ENCODE measurements at regions not wholly inside any gene's neighbourhood (a gene's known extent, or its start where the extent isn't known, plus 50 kb on each side); places are given as distances from the start of the nearest gene placed in this dataset.

GRCh38 chr22:49717322-49717919, 110.3 kb downstream of the BRD1 start:
- in situ Hi-C loops (cut with HindIII; ENCODE audit: low pct_unique_long_range_greater_than_20kb, low sequenced_read_pairs) (no loop called here), intact Hi-C loops (cut with micrococcal nuclease; ENCODE audit: unreplicated experiment) (no loop called here)
- DNase-seq (ENCODE audit: low read depth, low spot score) (no peak), ATAC-seq (no peak)
- POLR2A ChIA-PET: no interaction called here
- no peaks in the 10 kb centered on the region for H3K4me1 ChIP-seq (ENCODE audit: control insufficient read depth, insufficient read depth, low read length)
- H3K27ac ChIP-seq (ENCODE audit: low read length): no peak overlapping the region
- no peaks in the 10 kb centered on the region; the same call in 1 of the 2 replicates for H3K27me3 ChIP-seq (ENCODE audit: control insufficient read depth, insufficient read depth, low read length)
- H3K9me3 ChIP-seq (ENCODE audit: control insufficient read depth, insufficient read depth, low read depth, low read length): no peaks in the 10 kb centered on the region
- no peak overlapping the region for H3K4me3 ChIP-seq (ENCODE audit: low read depth in 2 of 2, low read length in 2 of 2)
- no TSS peak for BruUV-seq (replicated peaks)
- no peaks in the 10 kb centered on the region for H3K36me3 ChIP-seq (ENCODE audit: control insufficient read depth, insufficient read depth, low read length)
- TF ChIP-seq REST (IDR thresholded peaks at IDR 0.05; ENCODE audit: insufficient read depth in 1 of 2, low read depth in 2 of 2, low read length in 1 of 2): no peak
- TF ChIP-seq SIN3A (IDR thresholded peaks at IDR 0.05; ENCODE audit: borderline replicate concordance, insufficient read depth, low read depth, low read length): no peak
- no peak for TF ChIP-seq CTCF (IDR thresholded peaks at IDR 0.05)
- no peak for TF ChIP-seq TCF7L2 (IDR thresholded peaks at IDR 0.05; ENCODE audit: low read depth, low read length)
- TF ChIP-seq POLR2AphosphoS5 (IDR thresholded peaks at IDR 0.05; ENCODE audit: low read depth, low read length): no peak
- CTCF ChIA-PET: no interaction called here

- Histone ChIP-seq H3K27me3 (ENCODE audit: control insufficient read depth, insufficient read depth, low read length) (no peaks in the 10 kb centered on the region; the same call in 1 of the 2 replicates), H3K27ac (ENCODE audit: low read length) (no peak overlapping the region), H3K9me3 (ENCODE audit: control insufficient read depth, insufficient read depth, low read depth, low read length) (no peaks in the 10 kb centered on the region), H3K4me1 (ENCODE audit: control insufficient read depth, insufficient read depth, low read length) (no peaks in the 10 kb centered on the region), H3K36me3 (ENCODE audit: control insufficient read depth, insufficient read depth, low read length) (no peaks in the 10 kb centered on the region), H3K4me3 (ENCODE audit: low read depth in 2 of 2, low read length in 2 of 2) (no peak overlapping the region)
- CTCF ChIA-PET: no interaction called here
- intact Hi-C loops (cut with micrococcal nuclease; ENCODE audit: unreplicated experiment): no loop called here
- TF ChIP-seq SIN3A (IDR thresholded peaks at IDR 0.05; ENCODE audit: borderline replicate concordance, insufficient read depth, low read depth, low read length) (no peak), TCF7L2 (IDR thresholded peaks at IDR 0.05; ENCODE audit: low read depth, low read length) (no peak)
- ATAC-seq (0 out of 2 replicates have a peak, but pooled peaks have one; percentile 36), DNase-seq (ENCODE audit: low read depth, low spot score) (no peak)
- no TSS peak for BruUV-seq (replicated peaks)
- in situ Hi-C loops (cut with HindIII; ENCODE audit: low pct_unique_long_range_greater_than_20kb, low sequenced_read_pairs): no loop called here
- POLR2A ChIA-PET: no interaction called here
Measured at GRCh38 chr22:49716441-49716840, 111.2 kb downstream of the BRD1 start.

- intact Hi-C loops (cut with micrococcal nuclease; ENCODE audit: unreplicated experiment): no loop called here
- ATAC-seq: no peak
Measured at GRCh38 chr22:49715450-49715849, 112.2 kb downstream of the BRD1 start.

More at GRCh38 chr22:49715450-49715849, 112.2 kb downstream of the BRD1 start:
- Histone ChIP-seq H3K27ac (ENCODE audit: low read length) (no peak overlapping the region), H3K27me3 (ENCODE audit: control insufficient read depth, insufficient read depth, low read length) (no peaks in the 10 kb centered on the region; the same call in 1 of the 2 replicates), H3K36me3 (ENCODE audit: control insufficient read depth, insufficient read depth, low read length) (no peaks in the 10 kb centered on the region), H3K9me3 (ENCODE audit: control insufficient read depth, insufficient read depth, low read depth, low read length) (no peaks in the 10 kb centered on the region), H3K4me3 (ENCODE audit: low read depth in 2 of 2, low read length in 2 of 2) (no peak overlapping the region), H3K4me1 (ENCODE audit: control insufficient read depth, insufficient read depth, low read length) (no peaks in the 10 kb centered on the region)
- ChIA-PET CTCF (no interaction called here), POLR2A (no interaction called here)
- in situ Hi-C loops (cut with HindIII; ENCODE audit: low pct_unique_long_range_greater_than_20kb, low sequenced_read_pairs): no loop called here
- no TSS peak for BruUV-seq (replicated peaks)
- TF ChIP-seq POLR2AphosphoS5 (IDR thresholded peaks at IDR 0.05; ENCODE audit: low read depth, low read length): no peak
- DNase-seq (ENCODE audit: low read depth, low spot score): no peak

All from Panc1 (cell line).